HepG2 (cell line): ENCODE measurements at regions not wholly inside any gene's neighbourhood (a gene's known extent, or its start where the extent isn't known, plus 50 kb on each side); places are given as distances from the start of the nearest gene placed in this dataset.

Source experiments
- FOXO1 ChIP-seq: sonication (generic); formaldehyde crosslinking; IDR thresholded peaks from 2 replicates; pipeline ENCODE4 v1.4.0; 2020; ENCODE audit warnings: missing genetic modification reagents
- ZIK1 ChIP-seq: sonication (generic); formaldehyde crosslinking; IDR thresholded peaks from 2 replicates; pipeline ENCODE4 v1.5.0; 2020; ENCODE audit warnings: mild to moderate bottlenecking, low read depth, missing genetic modification reagents, borderline replicate concordance
- ZNF234 ChIP-seq: sonication (generic); formaldehyde crosslinking; conservative IDR thresholded peaks from 2 replicates; pipeline ENCODE4 v1.5.1; 2020; ENCODE audit warnings: mild to moderate bottlenecking, missing genetic modification reagents
- TF ChIP-seq, protein P1 (sequence below): sonication (generic); formaldehyde crosslinking; IDR thresholded peaks from 2 replicates; pipeline ENCODE4 v1.8.1; 2023; ENCODE audit warnings: mild to moderate bottlenecking, inconsistent platforms, moderate library complexity, missing genetic modification reagents, borderline replicate concordance
- TF ChIP-seq, protein P2 (sequence below): IDR thresholded peaks from 2 replicates; pipeline ENCODE4 v1.6.1; 2016; ENCODE audit warnings: low read depth
- TF ChIP-seq, protein P3 (sequence below): sonication (generic); formaldehyde crosslinking; conservative IDR thresholded peaks from 2 replicates; pipeline ENCODE4 v1.8.0; 2022; ENCODE audit warnings: low read depth, missing genetic modification reagents
- TF ChIP-seq, protein P4 (sequence below): sonication (generic); formaldehyde crosslinking; IDR thresholded peaks from 2 replicates; pipeline ENCODE4 v1.4.0; 2020; ENCODE audit warnings: low read depth, mild to moderate bottlenecking, missing genetic modification reagents
- TF ChIP-seq, protein P5 (sequence below): sonication (generic); formaldehyde crosslinking; IDR thresholded peaks from 2 replicates; pipeline ENCODE4 v1.8.1; 2023; ENCODE audit warnings: mild to moderate bottlenecking, missing genetic modification reagents

DNA sequence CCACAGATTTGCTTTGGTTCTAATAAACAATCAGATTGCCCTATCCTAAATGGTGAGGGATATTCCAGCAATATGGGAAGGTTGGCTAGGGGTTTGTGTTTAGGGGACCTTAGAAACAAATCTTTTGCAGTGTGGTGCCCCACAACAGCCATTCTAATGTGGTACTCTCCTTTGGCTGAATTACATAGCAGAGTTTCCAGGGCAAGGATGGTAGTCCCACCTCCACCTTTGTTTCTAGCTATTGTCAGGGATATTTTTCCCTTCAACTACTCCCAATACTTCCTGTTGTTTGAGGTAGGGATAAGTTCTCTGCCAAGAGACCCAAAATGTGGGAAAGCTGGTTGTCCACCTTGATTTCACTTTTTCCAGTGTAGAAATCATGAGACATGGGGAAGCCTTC, 494.7 kb upstream of the CHORDC1 start:
- TF ChIP-seq, protein P1, sequence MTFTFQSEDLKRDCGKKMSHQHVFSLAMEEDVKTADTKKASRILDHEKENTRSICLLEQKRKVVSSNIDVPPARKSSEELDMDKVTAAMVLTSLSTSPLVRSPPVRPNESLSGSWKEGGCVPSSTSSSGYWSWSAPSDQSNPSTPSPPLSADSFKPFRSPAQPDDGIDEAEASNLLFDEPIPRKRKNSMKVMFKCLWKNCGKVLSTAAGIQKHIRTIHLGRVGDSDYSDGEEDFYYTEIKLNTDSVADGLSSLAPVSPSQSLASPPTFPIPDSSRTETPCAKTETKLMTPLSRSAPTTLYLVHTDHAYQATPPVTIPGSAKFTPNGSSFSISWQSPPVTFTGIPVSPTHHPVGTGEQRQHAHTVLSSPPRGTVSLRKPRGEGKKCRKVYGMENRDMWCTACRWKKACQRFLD (CRISPR knock-in tag) = no peak
- TF ChIP-seq ZIK1 (CRISPR knock-in tag) (no peak), FOXO1 (CRISPR knock-in tag) (no peak), ZNF234 (CRISPR knock-in tag) (no peak)
- TF ChIP-seq, protein P2, sequence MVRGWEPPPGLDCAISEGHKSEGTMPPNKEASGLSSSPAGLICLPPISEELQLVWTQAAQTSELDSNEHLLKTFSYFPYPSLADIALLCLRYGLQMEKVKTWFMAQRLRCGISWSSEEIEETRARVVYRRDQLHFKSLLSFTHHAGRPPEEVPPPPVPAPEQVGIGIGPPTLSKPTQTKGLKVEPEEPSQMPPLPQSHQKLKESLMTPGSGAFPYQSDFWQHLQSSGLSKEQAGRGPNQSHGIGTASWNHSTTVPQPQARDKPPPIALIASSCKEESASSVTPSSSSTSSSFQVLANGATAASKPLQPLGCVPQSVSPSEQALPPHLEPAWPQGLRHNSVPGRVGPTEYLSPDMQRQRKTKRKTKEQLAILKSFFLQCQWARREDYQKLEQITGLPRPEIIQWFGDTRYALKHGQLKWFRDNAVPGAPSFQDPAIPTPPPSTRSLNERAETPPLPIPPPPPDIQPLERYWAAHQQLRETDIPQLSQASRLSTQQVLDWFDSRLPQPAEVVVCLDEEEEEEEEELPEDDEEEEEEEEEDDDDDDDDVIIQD (CRISPR knock-in tag) = no peak
- TF ChIP-seq, protein P3, sequence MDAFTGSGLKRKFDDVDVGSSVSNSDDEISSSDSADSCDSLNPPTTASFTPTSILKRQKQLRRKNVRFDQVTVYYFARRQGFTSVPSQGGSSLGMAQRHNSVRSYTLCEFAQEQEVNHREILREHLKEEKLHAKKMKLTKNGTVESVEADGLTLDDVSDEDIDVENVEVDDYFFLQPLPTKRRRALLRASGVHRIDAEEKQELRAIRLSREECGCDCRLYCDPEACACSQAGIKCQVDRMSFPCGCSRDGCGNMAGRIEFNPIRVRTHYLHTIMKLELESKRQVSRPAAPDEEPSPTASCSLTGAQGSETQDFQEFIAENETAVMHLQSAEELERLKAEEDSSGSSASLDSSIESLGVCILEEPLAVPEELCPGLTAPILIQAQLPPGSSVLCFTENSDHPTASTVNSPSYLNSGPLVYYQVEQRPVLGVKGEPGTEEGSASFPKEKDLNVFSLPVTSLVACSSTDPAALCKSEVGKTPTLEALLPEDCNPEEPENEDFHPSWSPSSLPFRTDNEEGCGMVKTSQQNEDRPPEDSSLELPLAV = no peak
- TF ChIP-seq, protein P4, sequence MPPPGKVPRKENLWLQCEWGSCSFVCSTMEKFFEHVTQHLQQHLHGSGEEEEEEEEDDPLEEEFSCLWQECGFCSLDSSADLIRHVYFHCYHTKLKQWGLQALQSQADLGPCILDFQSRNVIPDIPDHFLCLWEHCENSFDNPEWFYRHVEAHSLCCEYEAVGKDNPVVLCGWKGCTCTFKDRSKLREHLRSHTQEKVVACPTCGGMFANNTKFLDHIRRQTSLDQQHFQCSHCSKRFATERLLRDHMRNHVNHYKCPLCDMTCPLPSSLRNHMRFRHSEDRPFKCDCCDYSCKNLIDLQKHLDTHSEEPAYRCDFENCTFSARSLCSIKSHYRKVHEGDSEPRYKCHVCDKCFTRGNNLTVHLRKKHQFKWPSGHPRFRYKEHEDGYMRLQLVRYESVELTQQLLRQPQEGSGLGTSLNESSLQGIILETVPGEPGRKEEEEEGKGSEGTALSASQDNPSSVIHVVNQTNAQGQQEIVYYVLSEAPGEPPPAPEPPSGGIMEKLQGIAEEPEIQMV (CRISPR knock-in tag) = no peak
- TF ChIP-seq, protein P5, sequence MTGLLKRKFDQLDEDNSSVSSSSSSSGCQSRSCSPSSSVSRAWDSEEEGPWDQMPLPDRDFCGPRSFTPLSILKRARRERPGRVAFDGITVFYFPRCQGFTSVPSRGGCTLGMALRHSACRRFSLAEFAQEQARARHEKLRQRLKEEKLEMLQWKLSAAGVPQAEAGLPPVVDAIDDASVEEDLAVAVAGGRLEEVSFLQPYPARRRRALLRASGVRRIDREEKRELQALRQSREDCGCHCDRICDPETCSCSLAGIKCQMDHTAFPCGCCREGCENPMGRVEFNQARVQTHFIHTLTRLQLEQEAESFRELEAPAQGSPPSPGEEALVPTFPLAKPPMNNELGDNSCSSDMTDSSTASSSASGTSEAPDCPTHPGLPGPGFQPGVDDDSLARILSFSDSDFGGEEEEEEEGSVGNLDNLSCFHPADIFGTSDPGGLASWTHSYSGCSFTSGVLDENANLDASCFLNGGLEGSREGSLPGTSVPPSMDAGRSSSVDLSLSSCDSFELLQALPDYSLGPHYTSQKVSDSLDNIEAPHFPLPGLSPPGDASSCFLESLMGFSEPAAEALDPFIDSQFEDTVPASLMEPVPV (CRISPR knock-in tag) = no peak
